SU-DHL-6 (cell line): ENCODE measurements at regions not wholly inside any gene's neighbourhood (a gene's known extent, or its start where the extent isn't known, plus 50 kb on each side); places are given as distances from the start of the nearest gene placed in this dataset.

Experiments used
- EZH2phosphoT487 ChIP-seq: fragments of 200-600 bp; sonication (generic), shearing (Covaris generic); conservative IDR thresholded peaks from 2 replicates; pipeline ENCODE4 v1.6.1; 2018; ENCODE audit warnings: mild to moderate bottlenecking, antibody characterized with exemption, low read length, moderate library complexity, mixed read lengths
- TF ChIP-seq, protein P1 (sequence below): fragments of 200-600 bp; sonication (generic); IDR thresholded peaks from one replicate; pipeline ENCODE4 v1.5.1; 2017; ENCODE audit warnings: antibody characterized with exemption, mild to moderate bottlenecking, low read length, moderate library complexity; ENCODE audit not compliant: insufficient read depth, poor library complexity, severe bottlenecking

DNA sequence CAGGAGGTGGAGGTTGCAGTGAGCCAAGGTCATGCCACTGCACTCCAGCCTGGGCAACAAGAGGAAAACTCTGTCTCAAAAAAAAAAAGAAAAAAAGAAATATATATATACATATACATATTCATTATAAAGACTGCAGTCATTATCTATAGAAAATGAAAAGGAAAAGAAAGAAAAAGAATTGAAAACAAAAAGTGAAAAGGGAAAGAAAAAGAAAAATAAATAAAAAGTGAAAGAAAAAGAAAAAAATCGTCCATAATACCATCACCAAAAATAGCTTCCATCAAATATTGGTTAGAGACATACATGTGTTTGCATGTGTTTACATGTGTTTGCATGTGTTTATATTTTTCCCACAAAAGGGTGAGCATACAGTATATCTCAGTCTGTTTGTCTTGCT is 105.5 kb upstream of the PARD3 start:
- TF ChIP-seq, protein P1, sequence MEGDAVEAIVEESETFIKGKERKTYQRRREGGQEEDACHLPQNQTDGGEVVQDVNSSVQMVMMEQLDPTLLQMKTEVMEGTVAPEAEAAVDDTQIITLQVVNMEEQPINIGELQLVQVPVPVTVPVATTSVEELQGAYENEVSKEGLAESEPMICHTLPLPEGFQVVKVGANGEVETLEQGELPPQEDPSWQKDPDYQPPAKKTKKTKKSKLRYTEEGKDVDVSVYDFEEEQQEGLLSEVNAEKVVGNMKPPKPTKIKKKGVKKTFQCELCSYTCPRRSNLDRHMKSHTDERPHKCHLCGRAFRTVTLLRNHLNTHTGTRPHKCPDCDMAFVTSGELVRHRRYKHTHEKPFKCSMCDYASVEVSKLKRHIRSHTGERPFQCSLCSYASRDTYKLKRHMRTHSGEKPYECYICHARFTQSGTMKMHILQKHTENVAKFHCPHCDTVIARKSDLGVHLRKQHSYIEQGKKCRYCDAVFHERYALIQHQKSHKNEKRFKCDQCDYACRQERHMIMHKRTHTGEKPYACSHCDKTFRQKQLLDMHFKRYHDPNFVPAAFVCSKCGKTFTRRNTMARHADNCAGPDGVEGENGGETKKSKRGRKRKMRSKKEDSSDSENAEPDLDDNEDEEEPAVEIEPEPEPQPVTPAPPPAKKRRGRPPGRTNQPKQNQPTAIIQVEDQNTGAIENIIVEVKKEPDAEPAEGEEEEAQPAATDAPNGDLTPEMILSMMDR: no peak
- no peak for TF ChIP-seq EZH2phosphoT487
